ENCODE measurements at regions not wholly inside any gene's neighbourhood (a gene's known extent, or its start where the extent isn't known, plus 50 kb on each side); places are given as distances from the start of the nearest gene placed in this dataset.

DNA sequence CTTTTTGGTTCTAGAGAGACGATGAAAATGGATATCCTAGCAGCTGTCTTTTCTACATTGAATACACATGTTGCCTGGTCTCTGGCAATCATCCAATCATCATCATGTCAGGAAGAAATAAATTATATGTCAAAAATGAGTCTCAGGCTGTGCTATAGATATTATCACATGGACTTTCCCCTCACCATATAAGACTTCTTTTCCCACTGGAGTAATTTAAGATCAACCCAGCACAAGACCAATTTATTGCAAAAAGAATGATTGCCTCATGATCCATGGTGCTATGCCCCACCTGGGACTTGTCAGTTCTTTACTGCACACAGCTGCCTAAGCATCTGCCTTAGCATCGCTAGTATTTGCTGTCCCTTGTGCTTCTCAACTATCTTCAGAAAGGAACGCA, 783.7 kb upstream of the TMEFF2 start:
- TF ChIP-seq POLR2A (IDR thresholded peaks at IDR 0.05) = no peak
- TF ChIP-seq, protein P1, sequence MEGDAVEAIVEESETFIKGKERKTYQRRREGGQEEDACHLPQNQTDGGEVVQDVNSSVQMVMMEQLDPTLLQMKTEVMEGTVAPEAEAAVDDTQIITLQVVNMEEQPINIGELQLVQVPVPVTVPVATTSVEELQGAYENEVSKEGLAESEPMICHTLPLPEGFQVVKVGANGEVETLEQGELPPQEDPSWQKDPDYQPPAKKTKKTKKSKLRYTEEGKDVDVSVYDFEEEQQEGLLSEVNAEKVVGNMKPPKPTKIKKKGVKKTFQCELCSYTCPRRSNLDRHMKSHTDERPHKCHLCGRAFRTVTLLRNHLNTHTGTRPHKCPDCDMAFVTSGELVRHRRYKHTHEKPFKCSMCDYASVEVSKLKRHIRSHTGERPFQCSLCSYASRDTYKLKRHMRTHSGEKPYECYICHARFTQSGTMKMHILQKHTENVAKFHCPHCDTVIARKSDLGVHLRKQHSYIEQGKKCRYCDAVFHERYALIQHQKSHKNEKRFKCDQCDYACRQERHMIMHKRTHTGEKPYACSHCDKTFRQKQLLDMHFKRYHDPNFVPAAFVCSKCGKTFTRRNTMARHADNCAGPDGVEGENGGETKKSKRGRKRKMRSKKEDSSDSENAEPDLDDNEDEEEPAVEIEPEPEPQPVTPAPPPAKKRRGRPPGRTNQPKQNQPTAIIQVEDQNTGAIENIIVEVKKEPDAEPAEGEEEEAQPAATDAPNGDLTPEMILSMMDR (IDR thresholded peaks at IDR 0.05 in 4 of 5, conservative IDR thresholded peaks at IDR 0.05 in 1 of 5) = no peak
